GM20431 (cell line): ENCODE measurements at regions not wholly inside any gene's neighbourhood (a gene's known extent, or its start where the extent isn't known, plus 50 kb on each side); places are given as distances from the start of the nearest gene placed in this dataset.

Experiments
- in situ Hi-C: fragments of 300-500 bp; cut with MseI, MboI; formaldehyde crosslinking; loops from one replicate; pipeline ENCODE4 v1.15.0; 2020; ENCODE audit warnings: low sequenced_read_pairs; ENCODE audit not compliant: unreplicated experiment

DNA sequence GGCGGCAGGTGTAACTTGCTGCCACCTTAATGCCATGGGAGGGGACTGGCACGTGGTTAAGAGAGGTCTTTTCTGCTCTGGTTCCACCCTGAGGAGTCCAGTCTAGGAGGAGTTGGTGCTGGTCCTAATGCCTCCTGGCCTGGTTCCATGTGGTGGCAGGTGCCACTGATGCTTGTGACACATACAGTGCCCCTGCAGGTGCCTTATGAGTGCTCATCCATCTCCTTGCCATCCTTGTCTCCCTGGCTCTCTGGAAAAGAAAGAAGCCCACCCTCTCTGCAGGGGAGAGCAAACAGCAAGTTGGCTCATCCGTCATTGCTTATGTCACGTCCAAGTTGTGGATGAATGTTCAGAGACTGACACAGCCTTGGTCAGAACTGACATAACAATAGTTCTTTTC, 175.8 kb upstream of the DPH6 start:
- in situ Hi-C loops = no loop called here

DNA sequence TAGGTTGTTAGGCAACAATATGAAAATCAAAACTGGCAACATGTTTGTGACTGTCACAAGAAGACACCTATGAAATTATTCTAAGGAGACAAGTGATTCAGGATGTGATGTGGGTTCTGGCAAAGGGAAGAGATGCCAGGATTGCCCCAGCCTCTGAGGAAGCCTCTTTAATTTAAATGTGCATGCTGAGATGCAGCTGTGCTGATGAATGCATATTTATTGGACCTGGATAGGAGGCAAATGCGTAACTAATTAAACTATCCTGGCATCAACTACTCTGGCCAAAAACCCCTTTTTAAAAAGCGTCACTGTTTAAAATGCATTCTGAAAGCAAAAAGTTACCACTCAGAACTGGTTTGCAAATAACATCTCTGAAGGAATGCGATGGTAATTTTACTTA, 176.5 kb upstream of the DPH6 start:
- in situ Hi-C loops = no loop called here

DNA sequence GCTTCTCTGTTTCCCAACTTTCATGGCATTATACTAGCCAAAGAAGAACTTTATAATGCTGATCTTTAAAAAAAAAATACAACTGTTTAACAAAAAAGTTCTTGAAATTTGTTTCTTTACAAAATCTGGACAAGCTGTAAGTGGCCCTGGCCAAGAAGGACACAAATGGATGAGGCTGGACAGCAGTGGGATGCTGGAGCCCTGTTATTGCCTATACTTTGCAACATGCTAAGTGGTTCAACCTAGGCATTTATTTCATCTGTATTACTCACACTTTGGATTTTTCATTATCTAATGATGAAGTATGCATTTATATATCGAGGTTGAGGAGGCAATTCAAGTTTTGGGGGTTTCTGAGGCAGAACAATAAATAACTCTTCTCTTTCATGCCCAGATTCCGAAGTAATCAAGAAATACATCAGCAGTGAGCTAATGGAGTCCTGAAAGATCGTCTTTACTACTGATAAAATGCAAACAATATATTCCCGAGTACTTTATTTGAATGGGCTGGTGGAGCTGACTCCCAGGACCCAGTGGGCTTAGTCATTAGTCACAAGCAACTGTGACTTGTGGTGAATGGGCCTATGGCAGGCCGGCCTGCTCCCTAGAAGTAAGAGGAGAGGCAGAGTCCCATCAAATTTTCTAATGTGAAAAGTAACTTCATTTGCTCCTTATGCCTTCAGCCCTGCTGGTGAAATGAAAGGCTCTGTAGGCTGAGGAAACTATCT, 177.3 kb upstream of the DPH6 start:
- in situ Hi-C loops = no loop called here

DNA sequence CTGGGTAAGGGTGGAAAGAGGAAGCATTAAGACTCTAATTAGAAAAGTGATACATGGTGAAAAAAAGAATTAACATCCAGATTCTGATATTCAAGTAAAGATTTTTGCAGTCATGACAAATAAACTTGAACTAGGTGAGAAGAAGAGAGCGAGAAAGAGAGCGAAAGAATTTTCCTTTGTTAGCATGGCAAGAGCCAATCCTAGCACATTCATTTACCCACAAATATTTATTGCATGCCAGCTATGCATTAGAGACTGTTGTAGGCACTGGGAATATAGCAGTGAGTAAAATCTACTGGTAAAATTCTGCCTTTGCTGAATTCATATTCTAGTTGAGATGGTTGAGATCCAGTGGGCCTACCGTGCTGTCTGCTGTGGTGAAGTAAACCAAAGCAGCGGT, 177.9 kb upstream of the DPH6 start:
- in situ Hi-C loops = no loop called here

DNA sequence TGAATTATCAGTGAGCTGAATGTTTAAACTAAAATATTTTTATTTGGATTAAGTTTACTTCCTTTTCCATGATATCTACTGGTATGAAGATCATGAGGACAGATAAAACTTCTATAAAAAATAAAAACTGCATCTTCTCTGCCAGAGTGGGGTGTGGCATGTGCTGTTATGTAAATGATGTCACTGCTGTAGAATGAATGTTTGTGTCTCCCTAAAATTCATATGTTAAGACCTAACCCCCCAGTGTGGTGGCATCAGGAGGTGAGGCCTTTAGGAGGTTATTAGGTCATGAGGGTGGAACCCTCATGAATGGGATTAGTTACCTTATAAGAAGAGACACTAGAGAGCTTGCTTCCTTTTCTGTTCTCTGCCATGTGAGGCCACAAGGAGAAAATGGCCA, 178.7 kb upstream of the DPH6 start:
- in situ Hi-C loops = no loop called here

DNA sequence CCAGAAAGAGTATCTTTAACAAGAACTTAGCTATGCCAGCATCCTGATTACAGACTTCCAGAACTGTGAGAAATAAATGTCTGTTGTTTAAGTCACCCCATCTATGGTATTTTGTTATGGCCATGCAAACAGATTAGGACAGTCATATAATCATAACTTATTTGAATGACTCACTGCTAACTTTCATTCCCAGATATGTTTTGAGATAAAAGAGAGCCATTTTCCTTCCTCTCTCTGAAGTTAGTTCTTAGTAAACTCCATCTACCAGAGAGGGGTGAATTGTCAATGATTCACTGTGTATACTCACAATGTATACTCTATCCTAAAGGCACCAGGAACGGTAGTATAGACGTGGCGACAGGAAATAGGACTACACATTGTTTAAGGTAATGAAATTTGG, 179.4 kb upstream of the DPH6 start:
- in situ Hi-C loops = no loop called here

DNA sequence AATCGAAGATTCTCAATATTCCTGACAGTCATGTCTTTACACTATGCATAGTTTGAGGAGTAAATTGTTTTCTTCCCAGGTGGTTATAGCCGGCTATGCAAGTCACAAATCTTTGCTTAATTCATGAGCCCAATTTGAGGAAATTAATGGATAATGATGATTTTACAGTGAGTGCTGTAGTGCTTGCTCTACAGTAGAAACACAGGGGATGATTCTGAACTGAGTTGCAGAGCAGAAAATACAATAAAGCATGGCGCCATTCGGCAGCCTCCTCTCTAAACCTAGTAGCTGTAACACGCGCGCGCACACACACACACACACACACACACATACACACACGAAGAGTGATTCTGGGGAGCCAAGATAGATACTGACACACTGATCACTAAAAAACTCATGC, 181.7 kb upstream of the DPH6 start:
- in situ Hi-C loops = no loop called here

DNA sequence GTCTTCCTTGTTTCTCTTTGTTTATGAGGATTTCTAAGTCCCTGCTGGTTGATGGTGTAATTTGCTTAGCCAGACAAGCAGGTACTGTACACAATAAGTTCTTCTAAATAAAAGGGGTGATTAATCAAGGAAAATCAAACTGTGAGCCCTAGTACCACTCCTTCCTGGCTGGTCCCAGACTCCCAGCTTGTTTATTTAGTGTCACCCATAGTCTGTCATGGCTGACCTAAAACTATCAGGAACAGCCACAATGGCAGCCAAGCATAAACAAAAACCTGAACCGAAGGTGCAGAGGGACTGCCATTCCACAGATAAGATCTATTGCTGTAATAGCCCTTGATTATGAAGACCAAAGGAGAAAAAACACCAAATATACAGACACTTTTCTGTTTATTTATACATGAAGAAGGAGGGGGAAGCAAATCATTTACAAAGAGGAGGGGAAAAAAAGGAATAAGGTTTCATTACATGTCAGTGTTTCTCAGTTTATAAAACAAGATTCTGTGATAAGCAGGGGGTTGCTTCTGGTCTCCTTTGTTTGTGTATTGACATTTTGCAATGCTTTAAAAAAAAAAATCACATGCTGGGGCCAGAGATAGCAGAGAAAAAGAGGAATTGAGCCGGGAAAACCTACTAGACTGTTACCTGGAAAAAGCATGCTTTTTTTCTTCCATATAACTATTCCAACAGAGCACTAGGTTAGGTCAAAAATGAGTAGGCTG, 182.4 kb upstream of the DPH6 start:
- in situ Hi-C loops = no loop called here

DNA sequence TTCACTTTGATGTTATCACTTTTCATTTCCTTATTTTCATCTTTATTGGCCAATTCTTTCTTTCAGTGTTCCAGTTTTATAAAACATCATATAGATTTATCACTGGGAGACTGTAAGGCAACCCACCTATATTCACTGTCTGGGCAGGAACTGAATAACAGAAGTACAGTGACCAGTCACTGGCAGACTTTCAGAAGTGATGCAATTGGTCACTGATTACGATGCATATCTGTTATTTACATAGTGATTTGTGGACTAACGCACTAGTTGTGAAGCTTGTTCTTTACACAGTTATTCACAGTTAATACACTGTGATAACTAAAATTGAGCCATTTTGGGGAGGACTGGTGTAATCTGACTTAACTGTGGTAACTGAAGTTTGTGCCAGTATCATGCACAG, 190.2 kb upstream of the DPH6 start:
- in situ Hi-C loops = no loop called here

DNA sequence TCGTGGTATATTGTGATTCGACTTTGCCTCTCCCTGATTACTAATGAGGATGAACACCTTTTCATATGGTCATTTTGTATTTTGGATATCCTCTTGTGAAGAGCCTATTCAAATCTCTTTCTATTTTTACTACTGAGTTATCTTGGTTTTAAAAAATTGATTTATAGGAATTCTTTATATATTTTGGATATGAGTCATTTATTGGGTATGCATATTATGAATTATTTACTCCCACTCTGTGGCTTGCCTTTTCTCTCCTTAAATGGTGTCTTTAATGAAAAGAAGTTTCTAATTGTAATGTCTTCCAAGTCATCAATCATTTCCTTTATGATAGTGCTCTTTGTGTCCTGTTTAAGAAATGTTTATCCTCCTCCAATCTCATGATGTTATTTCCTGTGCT, 191.5 kb upstream of the DPH6 start:
- in situ Hi-C loops = no loop called here

DNA sequence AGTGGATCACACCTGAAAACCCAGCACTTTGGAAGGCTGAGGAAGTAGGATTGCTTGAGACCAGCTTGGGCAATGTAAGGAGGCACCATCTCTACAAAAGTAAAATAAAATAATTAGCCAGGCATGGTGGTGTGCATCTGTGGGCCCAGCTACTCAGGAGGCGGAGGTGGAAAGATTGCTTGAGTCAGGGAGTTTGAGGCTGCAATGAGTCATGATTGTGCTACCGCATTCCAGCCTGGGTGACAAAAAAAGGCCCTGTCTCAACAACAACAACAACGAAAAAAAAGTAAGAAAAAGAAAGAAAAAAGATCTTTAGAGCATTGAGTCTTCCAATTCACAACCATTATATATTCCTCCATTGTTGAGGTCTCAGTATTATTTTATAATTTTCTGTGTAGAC, 192.4 kb upstream of the DPH6 start:
- in situ Hi-C loops = no loop called here

DNA sequence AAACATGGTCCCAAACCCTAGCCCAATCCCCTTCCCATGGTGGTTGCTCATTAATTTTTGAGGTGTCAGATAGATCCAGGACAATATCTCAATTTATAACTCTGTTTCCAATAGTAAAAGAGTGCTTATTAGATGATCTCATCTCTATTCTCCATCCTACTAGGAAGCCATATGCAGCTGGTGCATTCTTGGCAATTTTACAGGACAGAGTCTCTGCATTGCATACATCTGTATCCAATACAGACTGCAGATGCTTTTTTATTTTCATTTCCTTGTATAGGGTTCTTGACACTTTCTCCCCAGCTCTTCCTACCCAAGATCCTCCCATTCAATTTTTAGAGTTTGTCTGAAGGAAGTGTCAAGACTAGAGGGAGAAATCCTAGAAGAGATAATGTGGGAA, 194.8 kb upstream of the DPH6 start:
- in situ Hi-C loops = no loop called here

DNA sequence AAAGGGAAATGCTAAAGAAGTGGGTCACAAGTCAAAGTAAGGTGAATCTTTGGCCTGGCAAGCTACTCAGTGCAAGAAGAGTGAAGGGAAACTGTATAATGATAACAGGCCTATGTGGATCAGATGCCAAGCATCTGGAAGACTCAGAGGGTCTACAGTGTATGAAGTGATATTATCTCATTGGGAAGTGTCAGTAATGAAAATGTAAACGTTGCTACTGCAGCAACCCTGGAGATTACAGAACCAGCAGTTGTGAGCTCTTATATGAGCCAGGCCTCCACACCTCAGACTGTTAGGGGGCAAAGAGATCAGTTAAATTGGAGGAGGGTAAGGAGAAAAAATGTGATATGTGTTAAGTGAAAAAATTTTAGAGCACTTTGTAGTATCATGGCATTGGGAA, 195.4 kb upstream of the DPH6 start:
- in situ Hi-C loops = no loop called here

DNA sequence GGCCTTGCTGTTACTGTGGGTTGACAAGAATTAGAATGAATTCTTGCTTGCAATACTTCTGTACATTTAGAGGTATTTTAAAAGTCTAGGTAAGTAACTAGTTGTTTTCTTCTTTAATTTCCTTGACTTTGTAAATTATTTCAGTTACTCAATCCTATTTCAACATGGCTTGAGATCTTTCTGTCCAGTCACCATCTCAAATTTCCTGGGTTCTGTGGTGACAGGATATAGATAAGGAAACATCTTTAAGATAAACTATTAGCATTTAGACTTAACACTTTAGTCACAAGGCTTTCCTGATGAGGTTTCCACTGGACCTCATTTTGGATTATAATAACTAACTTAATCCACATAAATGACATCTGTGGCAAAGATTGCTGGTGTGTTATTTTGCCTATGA, 195.9 kb upstream of the DPH6 start:
- in situ Hi-C loops = no loop called here

DNA sequence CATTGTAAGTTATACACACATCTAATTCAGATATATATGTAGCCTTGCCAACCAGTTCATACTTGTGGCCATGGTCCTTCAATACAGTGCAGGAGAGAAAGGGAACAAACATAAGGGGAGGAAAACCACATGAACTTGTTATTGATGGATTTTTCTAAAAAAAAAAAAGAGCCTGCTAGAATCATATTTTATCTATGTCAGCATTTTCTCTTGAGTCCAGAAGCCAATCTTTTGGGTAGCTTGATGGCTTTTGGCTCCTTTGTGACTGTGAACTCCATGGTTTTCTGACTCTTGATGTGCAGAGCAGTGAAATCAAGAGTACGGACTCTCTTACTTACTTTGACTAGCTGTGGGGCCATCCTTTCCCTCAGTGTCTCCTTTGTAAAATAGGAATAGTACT, 197.4 kb upstream of the DPH6 start:
- in situ Hi-C loops = no loop called here

DNA sequence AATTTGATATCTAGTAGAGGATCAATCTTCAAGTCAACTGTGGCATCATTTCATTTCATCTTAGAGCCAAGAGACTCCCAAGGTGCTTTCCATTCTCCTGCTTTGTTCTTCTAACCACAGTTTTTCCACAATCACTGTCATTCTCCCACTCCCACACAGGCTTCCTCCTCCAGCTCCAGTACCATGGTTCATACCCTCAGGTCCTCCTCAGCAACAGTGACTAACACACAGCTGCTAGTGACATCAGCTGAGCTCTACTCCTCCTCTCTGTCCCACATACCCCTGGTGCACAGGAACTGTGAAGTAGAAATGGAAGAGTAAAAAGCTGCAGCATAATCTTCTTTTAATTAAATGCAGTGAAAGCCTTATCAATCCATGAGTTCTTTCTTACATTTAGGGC, 200.2 kb upstream of the DPH6 start:
- in situ Hi-C loops = no loop called here

DNA sequence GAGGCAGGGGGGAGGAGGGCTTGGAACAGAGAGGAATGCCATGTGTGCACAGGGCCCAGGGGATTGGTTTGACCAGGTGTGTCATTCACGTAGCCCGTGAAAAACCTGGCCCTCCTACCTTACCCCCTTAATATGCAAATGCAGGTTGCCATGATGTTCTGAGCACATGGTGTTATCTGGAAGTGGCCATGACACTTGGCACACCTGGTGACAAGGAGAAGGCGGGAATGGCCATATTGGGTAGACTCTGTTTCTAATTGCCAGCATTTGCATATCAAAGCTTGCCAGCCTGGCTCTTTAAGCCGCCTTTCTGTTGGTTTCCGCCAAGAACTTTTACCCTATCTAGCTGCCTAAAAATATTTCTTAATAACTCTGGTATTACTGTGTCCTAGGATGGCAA, 202.1 kb upstream of the DPH6 start:
- in situ Hi-C loops = no loop called here

DNA sequence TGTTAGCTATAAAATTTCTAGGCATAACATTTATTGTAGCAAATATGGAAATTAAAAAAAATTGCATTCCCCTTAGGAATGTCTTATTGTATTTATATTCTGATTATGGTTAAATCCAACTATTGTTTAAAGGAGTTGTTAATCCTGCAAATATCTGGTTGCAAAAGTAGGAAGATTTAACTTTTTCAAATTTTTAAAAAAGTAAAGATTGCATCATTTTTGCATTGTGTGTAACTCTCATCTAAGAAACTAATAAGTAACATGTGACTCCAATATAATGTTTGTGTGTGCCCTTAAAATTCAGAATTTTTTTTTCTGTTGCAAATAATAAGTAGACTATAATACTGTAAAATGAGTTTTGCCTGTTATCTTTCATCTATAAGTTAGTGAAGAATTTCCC, 204.1 kb upstream of the DPH6 start:
- in situ Hi-C loops = no loop called here

DNA sequence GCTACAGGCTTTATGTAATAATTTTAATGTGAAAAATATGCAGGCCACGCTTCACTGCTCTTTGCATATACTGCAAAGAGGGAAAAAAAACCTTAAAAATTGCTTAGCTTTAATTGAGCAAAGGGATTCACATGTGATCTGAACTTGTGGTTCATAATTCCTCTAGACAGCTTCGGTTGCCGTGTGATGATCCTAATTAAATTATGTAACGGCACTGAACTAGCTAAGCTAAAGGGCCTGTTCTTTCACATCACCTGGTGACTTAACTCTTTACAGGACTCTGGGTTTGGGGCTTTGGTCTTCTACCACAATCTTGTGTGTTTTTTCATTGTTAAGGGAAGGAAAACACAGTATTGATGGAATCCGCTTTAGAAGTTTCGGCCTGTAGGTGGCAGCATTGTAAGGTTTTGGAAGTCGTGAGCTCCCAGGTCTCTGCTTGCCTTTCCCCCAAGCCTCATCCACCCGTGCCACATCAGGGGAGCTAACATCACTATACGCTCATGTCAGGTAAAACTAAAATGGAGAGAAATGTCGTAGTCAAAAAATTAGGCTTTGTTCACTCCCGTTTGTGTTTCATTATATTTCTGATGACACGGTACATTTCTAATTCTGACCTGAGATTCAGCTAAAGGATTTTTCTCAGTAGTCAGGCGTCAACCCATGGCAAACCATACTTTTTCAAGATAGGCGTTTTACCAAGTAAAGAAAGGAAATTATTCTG, 205.6 kb upstream of the DPH6 start:
- in situ Hi-C loops = no loop called here

DNA sequence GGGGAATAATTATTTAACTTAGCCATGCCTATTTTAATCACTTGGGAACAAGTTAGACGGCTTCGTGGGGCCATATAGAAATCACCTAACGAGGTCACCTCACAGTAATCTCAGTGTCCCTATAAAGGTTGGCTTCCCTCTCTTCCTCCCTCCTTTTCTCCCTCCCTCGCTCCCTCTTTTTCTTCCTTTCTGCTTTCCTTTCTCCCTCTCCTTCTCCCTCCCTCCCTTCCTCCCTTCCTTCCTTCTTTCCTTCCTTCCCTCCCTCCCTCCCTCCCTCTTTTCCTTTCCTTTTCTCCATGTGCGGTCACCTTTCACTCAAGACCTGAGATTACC, 206.1 kb upstream of the DPH6 start:
- in situ Hi-C loops = no loop called here

DNA sequence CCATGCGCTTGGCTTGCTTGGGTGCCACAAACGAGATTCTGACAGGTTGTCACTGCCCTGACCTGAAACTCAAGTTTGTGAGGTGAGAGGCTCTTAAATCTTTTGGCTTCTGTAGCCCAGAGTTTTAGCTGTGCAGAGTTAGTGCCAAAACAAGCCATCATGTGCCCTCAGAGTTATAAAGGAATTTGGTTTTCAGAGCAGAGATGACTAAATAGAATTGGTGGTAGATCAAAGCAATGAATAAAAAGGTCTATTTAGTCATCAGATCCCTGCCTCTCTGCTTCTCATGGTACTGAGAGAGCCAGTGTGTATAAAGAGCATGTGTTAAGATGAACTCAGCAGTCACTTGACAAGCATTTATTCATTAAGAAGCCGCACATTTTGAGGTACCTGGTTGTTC, 207.5 kb upstream of the DPH6 start:
- in situ Hi-C loops = no loop called here
